ENCODE measurements at regions not wholly inside any gene's neighbourhood (a gene's known extent, or its start where the extent isn't known, plus 50 kb on each side); places are given as distances from the start of the nearest gene placed in this dataset. TPM values are rescaled to one million over a fixed set of nuclear protein-coding genes. Genes with fewer than 3 reads are reported as not detected.

DNA sequence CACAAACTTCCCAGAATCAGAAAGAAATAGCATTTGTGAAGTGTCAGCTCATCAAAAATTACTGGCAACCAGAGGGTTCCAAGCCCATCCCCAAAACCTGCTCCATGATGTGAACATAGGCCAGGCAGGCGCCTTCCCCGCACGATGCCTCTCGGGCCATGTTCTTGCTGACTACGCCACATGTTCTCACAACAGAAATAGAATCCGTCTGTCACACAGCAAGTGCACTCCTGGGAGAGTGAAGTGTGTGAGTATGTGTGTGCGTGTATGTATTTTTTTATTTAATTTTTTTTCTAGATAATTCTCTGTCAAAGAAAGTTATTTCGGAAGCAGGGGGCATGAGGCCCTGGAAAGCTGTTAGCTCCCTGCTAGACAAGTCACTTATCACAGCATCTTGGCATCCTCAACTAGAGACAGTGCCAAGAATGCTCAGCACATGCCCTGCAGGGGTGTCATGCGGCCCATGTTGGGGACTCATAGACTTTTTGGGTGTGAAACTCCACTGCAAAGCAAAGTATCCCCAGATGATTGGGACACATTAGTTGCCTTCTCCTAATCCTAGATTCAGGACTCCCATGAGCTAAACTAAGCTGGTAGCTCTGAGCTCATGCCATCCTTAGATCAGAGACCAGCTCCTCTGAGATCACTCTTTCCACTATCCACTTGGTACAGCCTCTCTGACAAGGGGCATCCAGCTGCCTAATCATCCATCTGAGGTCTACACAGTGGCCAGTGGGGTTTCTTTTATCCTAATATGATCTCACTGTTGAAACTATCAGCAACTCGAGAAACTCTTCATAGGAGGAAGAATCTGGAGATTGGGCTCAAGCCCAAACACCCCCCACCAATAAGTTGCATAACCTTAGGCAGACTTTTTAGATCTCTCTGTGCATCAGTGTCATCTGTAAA is 53.2 kb upstream of the CYRIA start:
- no peak for ATAC-seq (ENCODE audit: low FRiP score)
- TF ChIP-seq CTCF (IDR thresholded peaks at IDR 0.05): no peak
- no peak for DNase-seq (ENCODE audit: low spot score)

GRCh38 chr2:16717477-16717876 is 51.8 kb upstream of the CYRIA start:
- ATAC-seq (ENCODE audit: low FRiP score): no peak
- DNase-seq (ENCODE audit: low spot score): no peak
- TF ChIP-seq CTCF (IDR thresholded peaks at IDR 0.05): no peak

DNA sequence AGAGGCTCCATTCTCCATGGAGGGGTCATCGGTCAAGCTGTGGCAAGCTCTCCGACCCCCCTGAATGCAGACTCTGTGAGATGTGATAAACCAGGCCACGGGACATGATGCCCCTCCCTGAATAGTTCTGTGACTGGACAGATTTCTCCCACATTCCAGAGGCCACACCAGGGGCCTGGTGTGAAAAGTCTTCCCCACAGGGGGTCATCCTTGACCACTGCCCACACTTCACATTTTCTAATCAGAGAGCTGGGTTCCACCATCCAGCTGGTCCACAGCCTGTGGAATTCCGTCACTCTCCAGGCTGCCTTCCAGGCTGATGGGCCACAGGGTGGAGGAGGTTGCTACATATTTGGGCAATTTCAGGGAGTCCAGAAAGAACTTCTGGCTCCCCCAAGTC is 51.3 kb upstream of the CYRIA start:
- TF ChIP-seq CTCF (IDR thresholded peaks at IDR 0.05): no peak
- ATAC-seq (ENCODE audit: low FRiP score) (no peak), DNase-seq (ENCODE audit: low spot score) (no peak)

GRCh38 chr2:16716024-16716423 is 50.4 kb upstream of the CYRIA start:
- no peak for TF ChIP-seq CTCF (IDR thresholded peaks at IDR 0.05)
- no peak for DNase-seq (ENCODE audit: low spot score)
- no peak for ATAC-seq (ENCODE audit: low FRiP score)

Small RNAs in the stretch of these regions (small RNA-seq; reads per million reads assigned to genes)
- not detected for gene RN7SKP168
